Posterior vena cava (tissue), 2 donors: ENCODE measurements at regions not wholly inside any gene's neighbourhood (a gene's known extent, or its start where the extent isn't known, plus 50 kb on each side); places are given as distances from the start of the nearest gene placed in this dataset.
"Not testable (repeated sequence)": the region's sequence is repeated elsewhere in the genome, so short reads cannot be mapped to it uniquely, and the experiment has no call there.

Experiments
- DNase-seq: peaks from one replicate; pipeline ENCODE4 v3.0.0-alpha.2; 2020; ENCODE audit warnings: low spot score
- intact Hi-C, 2 donors: fragments of 100-400 bp; cut with DNase I; formaldehyde crosslinking; loops; one replicate each; pipeline versions ENCODE4 v1.14.1 to v1.14.2; 2022 to 2023
- donor health status: DM: yes; HTN: yes; CAD: no.
- donor health status: DM: yes; HTN: yes; CAD: no.

- DNase-seq: no peak
- intact Hi-C loops: no loop called here
Measured at GRCh38 chr14:21974741-21975140, 301.1 kb upstream of the OR4E1 start.

- intact Hi-C loops: no loop called here
- DNase-seq: no peak
Measured at GRCh38 chr14:21965042-21965441, 291.4 kb upstream of the OR4E1 start.

- DNase-seq: no peak
- intact Hi-C loops: no loop called here
Measured at GRCh38 chr14:21964180-21964579, 290.6 kb upstream of the OR4E1 start.

GRCh38 chr14:21960636-21961035 is 287.0 kb upstream of the OR4E1 start:
- intact Hi-C loops: no loop called here
- DNase-seq: no peak

- no peak for DNase-seq
- intact Hi-C loops: no loop called here
Measured at GRCh38 chr14:21941885-21942284, 268.3 kb upstream of the OR4E1 start.

GRCh38 chr14:21940887-21941856 is 267.6 kb upstream of the OR4E1 start:
- DNase-seq: no peak
- intact Hi-C loops: no loop called here

- intact Hi-C loops: no loop called here
- no peak for DNase-seq
Measured at GRCh38 chr14:21939836-21940235, 266.2 kb upstream of the OR4E1 start.

GRCh38 chr14:21937996-21938395 is 264.4 kb upstream of the OR4E1 start:
- DNase-seq: no peak

GRCh38 chr14:21933681-21934080 is 260.1 kb upstream of the OR4E1 start:
- intact Hi-C loops: no loop called here
- DNase-seq: no peak

More at GRCh38 chr14:21937996-21938395, 264.4 kb upstream of the OR4E1 start:
- intact Hi-C loops: no loop called here

- DNase-seq: no peak
- intact Hi-C loops: no loop called here
Measured at GRCh38 chr14:21924479-21924878, 250.9 kb upstream of the OR4E1 start.

GRCh38 chr14:21923820-21924219 is 250.2 kb upstream of the OR4E1 start:
- DNase-seq: no peak
- intact Hi-C loops: no loop called here

GRCh38 chr14:21921453-21921852 is 247.8 kb upstream of the OR4E1 start:
- no peak for DNase-seq
- intact Hi-C loops: no loop called here

GRCh38 chr14:21917699-21918436 is 244.2 kb upstream of the OR4E1 start:
- DNase-seq: no peak
- intact Hi-C loops: no loop called here

- intact Hi-C loops: no loop called here
Measured at GRCh38 chr14:21915826-21916225, 242.2 kb upstream of the OR4E1 start.

GRCh38 chr14:21913759-21914158 is 240.1 kb upstream of the OR4E1 start:
- intact Hi-C loops: no loop called here
- DNase-seq: no peak

More at GRCh38 chr14:21915826-21916225, 242.2 kb upstream of the OR4E1 start:
- no peak for DNase-seq

- no peak for DNase-seq
- intact Hi-C loops: no loop called here
Measured at GRCh38 chr14:21912367-21912766, 238.7 kb upstream of the OR4E1 start.

- no peak for DNase-seq
- intact Hi-C loops: no loop called here
Measured at GRCh38 chr14:21911877-21912276, 238.3 kb upstream of the OR4E1 start.

GRCh38 chr14:21910260-21910659 is 236.6 kb upstream of the OR4E1 start:
- no peak for DNase-seq
- intact Hi-C loops: no loop called here

GRCh38 chr14:21902561-21903181 is 229.1 kb upstream of the OR4E1 start:
- intact Hi-C loops: no loop called here
- no peak for DNase-seq

GRCh38 chr14:21894898-21895194 is 221.2 kb upstream of the OR4E1 start:
- DNase-seq, intact Hi-C loops: not testable (repeated sequence)
